ENCODE measurements at regions not wholly inside any gene's neighbourhood (a gene's known extent, or its start where the extent isn't known, plus 50 kb on each side); places are given as distances from the start of the nearest gene placed in this dataset.

DNA sequence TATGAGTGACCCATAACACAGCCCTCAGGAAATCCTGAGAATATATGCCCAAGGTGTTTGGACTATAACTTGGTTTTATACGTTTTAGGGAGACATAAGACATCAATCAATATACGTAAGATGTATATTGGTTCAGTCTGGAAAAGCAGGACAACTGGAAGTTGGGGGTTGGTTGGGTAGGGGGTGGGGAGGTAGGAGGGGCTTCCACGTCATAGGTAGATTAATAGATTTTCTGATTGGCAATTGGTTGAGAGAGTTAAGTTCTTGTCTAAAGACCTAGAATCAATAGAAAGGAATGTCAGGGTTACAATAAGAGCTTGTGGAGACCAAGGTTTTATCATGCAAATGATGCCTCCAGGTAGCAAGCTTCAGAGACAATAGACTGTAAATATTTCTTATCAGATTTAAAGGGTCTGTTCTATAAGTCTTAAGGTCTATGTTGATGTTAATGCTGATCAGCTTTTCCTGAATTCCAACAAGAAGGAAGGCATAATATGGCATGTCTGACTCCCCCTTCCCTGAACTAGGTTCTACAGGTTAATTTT lies 2267.7 kb upstream of the ACO1 start:
- TF ChIP-seq, protein P1, sequence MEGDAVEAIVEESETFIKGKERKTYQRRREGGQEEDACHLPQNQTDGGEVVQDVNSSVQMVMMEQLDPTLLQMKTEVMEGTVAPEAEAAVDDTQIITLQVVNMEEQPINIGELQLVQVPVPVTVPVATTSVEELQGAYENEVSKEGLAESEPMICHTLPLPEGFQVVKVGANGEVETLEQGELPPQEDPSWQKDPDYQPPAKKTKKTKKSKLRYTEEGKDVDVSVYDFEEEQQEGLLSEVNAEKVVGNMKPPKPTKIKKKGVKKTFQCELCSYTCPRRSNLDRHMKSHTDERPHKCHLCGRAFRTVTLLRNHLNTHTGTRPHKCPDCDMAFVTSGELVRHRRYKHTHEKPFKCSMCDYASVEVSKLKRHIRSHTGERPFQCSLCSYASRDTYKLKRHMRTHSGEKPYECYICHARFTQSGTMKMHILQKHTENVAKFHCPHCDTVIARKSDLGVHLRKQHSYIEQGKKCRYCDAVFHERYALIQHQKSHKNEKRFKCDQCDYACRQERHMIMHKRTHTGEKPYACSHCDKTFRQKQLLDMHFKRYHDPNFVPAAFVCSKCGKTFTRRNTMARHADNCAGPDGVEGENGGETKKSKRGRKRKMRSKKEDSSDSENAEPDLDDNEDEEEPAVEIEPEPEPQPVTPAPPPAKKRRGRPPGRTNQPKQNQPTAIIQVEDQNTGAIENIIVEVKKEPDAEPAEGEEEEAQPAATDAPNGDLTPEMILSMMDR (optimal IDR thresholded peaks at IDR 0.05 in 1 of 3, IDR thresholded peaks at IDR 0.05 in 1 of 3, conservative IDR thresholded peaks at IDR 0.05 in 1 of 3; ENCODE audit: extremely low read depth in 1 of 3, insufficient read depth in 2 of 3, low read length in 3 of 3): no peak
- no peak for TF ChIP-seq EZH2 (IDR thresholded peaks at IDR 0.05; ENCODE audit: low read length)

Measured in keratinocyte (primary cell).